ENCODE measurements at regions not wholly inside any gene's neighbourhood (a gene's known extent, or its start where the extent isn't known, plus 50 kb on each side); places are given as distances from the start of the nearest gene placed in this dataset.

DNA sequence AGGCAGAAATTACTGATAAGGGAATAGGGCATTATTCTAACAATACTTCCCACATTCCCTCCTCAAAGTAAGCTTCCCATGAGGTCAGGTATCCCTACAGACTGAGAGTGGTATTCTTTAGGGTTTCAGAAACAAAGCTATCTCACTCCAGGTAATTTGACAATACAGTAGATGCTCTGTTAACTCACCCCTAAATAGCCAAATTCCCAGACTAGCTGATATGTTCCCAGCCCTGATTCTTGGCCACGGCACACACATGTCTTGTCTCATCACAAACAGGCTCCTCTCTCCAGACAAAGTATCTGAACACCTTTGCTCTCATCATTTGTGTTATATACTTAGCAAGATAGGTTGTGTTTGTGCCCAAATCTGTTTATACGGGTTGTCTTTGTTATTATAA, 139.9 kb downstream of the ZNF608 start:
- TF ChIP-seq ZNF331 (CRISPR knock-in tag; IDR thresholded peaks at IDR 0.05): no peak
- TF ChIP-seq PAX8 (CRISPR knock-in tag; IDR thresholded peaks at IDR 0.05; ENCODE audit: borderline replicate concordance): no peak
- TF ChIP-seq RFX3 (CRISPR knock-in tag; IDR thresholded peaks at IDR 0.05): no peak
- TF ChIP-seq, protein P1, sequence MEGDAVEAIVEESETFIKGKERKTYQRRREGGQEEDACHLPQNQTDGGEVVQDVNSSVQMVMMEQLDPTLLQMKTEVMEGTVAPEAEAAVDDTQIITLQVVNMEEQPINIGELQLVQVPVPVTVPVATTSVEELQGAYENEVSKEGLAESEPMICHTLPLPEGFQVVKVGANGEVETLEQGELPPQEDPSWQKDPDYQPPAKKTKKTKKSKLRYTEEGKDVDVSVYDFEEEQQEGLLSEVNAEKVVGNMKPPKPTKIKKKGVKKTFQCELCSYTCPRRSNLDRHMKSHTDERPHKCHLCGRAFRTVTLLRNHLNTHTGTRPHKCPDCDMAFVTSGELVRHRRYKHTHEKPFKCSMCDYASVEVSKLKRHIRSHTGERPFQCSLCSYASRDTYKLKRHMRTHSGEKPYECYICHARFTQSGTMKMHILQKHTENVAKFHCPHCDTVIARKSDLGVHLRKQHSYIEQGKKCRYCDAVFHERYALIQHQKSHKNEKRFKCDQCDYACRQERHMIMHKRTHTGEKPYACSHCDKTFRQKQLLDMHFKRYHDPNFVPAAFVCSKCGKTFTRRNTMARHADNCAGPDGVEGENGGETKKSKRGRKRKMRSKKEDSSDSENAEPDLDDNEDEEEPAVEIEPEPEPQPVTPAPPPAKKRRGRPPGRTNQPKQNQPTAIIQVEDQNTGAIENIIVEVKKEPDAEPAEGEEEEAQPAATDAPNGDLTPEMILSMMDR (CRISPR knock-in tag; IDR thresholded peaks at IDR 0.05): no peak
- TF ChIP-seq ATF1 (CRISPR knock-in tag; IDR thresholded peaks at IDR 0.05): no peak
